ENCODE measurements at regions not wholly inside any gene's neighbourhood (a gene's known extent, or its start where the extent isn't known, plus 50 kb on each side); places are given as distances from the start of the nearest gene placed in this dataset.
"Not testable (repeated sequence)": the region's sequence is repeated elsewhere in the genome, so short reads cannot be mapped to it uniquely, and the experiment has no call there.

DNA sequence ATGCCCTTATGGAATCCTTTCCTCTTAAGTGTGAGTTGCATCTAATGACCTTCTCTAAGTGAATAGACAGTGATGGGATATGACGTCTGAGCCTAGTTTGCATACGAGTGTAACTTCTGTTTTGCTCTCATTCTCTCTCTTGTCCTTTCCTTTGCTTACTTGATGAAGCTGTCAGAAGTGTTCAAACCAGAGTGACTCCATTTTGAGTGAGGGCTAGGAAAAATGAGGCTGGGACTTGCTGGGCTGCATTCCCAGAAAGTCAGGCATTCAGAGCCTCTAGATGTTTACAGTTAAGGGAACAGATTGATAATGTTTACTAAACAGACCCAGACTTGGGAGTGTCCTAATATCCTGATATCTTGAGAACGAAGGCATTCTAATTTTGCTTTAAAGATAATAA, 311.2 kb upstream of the SOX4 start:
- not testable (repeated sequence) for DNase-seq (ENCODE audit: low spot score)

DNA sequence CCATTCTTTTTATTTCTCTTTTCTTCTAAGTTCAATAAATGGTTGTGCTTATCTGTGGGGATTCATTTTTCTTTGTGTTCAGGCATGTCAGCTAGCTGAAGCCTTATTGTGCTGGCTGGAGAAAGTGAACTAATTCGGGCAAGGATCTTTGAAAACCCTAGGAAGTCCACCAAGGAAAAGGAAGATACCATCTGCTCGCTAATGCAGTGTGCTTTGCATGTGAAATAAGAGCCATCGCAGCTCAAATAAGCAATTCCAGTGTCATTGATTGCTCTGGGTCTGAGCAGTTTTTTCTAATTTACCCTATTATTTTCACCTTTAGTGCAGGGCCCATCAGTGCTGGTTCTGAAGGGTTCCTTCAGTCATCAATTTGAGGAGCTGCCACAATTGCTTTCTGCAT, 309.4 kb upstream of the SOX4 start:
- DNase-seq (ENCODE audit: low spot score), result no peak

DNA sequence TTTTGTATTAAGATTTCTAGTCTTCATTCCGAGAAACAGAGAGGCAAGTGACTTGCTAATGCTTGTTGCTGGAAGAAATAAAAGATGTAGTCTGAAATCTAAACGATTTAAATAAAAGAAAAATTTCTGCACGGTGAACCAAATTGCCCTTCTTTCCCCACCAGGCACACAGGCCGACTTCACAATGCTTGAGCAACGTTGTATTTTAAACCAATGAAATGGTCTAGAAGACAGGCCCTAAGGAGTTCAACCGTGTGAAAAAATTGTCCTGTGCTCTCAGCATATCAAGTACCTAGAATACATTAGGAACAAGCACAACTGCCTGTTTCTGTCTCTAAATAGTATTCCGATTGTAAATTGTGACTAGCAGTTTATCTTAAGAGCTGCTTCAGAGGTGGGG, 308.8 kb upstream of the SOX4 start:
- no peak for DNase-seq (ENCODE audit: low spot score)

DNA sequence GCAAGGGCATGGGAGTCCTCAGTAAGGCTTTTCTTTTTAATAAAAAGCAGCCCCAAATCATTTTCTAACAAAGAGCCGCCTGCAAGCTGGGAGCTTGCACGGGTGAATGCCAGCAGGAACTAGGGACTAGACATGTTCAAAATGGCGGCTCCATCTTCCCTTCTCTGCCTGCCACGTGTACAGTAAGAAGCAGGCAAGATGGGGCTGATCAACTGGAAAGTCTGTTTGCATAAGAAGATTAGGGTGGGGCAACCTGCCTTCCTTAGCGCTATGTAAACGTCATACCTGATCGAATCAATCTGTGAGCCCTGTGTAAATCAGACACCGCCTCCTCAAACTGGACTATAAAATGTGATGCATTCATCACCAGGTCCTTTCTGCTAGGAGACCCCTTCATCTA, 299.4 kb upstream of the SOX4 start:
- DNase-seq (ENCODE audit: low spot score), result no peak

DNA sequence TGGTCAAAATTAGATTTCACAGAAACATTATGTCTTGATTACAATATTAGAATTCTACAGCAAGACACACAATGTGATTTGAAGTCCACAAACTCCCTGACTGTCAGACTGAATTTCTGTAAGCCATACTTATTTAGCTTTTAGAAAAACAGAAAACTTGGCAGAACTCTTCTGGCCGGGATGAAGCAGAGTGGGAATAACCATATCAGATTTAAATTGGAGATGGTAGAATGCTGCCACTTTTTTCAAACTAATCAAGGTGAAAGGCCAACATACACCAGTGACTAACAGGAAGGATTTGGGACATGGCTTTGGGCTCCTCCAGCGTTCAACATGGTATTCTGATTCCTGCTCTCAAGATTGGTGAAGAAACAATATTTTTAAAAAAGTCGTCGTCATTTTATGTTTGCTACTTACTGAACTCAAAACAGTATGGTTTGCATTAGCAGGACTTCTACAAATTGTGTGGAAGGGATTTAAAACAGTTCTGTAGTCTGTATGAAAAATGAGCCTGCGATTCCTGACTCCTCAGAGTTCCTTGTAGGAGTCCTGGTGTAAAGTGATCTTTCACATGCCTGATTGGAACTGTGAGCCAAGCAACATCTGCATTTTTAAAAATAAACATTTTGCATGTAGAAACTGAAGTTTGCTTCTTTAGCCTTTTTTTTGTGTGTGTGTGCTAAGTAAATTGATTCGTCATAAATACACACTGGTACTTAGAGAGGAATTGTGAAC, 297.9 kb upstream of the SOX4 start:
- DNase-seq (ENCODE audit: low spot score), result no peak

DNA sequence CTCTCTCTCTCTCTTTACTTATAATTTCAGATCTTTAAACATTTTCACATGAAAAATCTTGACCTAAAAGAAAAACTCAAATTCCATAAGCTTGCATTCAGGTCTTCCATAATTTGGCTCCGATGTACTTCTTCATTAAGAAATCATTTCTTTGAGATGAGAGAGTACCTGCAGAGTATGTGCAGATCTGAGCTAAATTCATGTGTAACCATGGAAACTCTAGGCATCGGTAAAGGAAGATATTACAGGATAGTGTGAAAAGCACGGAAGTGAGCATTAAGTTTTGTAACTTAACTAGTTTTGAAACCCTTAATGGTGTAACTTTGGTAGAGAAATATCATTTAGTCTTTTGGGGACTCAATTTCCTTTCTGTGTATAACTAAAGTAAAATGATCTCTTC, 295.9 kb upstream of the SOX4 start:
- no peak for DNase-seq (ENCODE audit: low spot score)

DNA sequence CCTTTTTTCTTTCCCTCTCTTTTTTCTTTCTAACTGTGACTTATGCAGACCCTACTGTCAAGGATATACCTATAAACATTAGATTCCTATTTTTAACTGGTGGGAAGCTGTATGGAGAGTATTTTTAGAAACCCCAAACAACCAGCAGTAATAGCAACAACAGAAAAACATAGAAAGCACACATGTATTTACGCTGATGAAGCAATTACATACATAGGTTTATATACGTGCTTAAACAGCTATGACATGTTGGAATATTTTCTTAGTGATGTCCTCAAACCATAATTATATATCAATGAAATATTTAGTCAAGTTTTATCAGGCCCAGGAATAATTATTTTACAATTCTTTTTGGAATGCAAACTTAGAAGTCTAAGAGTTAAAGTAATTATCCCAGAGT, 294.3 kb upstream of the SOX4 start:
- no peak for DNase-seq (ENCODE audit: low spot score)

DNA sequence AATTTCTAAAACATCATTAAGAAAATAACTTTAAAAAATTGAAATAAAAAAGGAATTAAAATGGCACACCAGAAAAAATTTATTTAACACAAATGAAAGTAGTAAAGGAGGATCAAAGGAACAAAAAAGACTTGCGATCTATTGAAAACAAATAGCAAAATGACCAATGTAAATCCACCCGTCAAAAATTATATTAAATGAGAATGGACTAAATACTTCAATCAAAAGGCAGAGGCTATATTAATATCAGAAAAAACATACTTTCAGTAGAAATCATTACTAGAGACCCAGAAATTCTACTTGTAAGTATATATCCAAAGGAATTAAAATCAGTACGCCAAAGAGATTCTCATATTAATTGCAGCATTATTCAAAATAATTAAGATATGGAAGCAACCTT, 293.1 kb upstream of the SOX4 start:
- DNase-seq (ENCODE audit: low spot score), result no peak

DNA sequence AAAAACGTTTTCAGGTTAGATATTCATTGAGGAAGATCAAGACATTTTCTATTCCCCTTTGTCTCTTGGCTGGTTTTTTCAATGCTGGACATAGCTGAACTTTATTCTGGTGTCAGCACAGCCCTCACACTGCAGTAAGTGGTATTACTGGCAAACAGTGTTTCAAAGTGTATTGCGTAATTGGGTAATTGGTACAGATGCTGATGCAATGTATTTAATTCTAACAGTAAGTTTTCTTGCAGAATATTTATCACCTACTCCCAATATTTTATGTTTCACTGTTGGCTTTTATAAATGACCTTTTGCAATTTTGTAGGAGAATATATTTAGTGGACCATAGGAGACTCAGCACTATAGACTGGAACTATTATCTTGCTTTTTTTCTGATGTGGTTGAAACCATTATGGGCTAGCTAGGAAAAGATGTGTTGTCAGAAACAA, 287.6 kb upstream of the SOX4 start:
- no peak for DNase-seq (ENCODE audit: low spot score)

DNA sequence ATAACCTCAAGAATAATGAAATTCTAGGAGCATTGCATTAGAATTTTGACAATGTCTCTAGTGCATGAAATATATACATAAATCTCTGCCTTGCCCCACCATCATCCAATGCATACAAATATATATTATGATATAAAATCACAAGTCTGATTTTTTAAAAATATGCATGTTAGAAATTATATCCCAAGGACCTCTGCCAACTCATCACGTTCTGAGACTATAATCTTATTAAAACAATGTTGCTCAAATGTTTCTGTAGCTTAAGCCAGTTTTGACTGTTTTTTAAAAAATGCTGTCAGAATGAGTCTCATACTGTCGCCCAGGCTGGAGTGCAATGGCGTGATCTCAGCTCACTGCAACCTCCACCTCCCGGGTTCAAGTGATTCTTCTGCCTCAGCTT, 287.0 kb upstream of the SOX4 start:
- DNase-seq (ENCODE audit: low spot score), result no peak

DNA sequence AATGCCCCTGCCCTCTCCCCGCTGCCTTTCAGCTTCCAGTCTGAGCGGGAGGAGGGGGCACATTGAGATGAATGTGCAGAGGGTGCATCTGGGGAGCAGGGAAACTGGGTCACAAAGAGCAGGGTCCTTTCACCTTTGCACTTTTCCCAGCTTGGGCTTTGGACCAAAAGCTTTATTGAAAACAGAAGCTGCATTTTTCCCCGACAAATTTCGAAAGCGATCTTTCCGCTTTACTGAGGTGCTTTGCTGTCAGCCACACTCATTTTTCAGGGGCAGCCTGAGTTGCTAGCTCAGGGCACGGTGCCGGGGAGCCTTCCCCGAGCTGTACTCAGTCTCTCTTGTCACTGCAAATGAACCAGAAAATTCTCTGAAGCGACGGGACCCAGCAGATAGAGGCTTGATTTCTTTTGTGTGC, 283.7 kb upstream of the SOX4 start:
- no peak for DNase-seq (ENCODE audit: low spot score)

DNA sequence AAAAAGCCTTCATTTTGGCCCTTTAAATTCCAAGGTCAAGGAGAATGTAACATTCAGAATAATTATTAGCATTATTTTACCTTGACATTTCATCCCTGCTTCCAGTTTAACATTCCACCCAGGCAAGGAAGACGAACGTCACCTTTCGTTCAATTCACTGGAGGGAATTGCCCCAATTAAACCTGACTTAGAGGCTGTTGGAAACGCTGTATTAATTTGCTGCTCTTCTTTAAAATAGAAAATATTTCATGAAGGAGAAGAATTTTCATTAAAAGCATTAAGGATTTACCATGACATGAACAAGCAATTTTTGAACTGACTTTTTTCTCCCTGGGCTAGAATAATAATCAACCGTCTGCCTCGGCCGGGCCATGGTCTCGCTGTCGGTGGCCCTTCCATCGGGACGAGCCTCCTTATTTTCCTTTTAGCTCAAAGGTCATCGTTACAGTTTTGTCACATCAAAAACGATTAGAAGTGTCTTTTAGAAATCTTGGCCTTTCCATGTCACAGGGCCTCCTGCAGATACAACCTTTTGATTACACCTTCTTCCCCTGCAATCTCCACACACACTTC, 282.9 kb upstream of the SOX4 start:
- DNase-seq (ENCODE audit: low spot score), result no peak

DNA sequence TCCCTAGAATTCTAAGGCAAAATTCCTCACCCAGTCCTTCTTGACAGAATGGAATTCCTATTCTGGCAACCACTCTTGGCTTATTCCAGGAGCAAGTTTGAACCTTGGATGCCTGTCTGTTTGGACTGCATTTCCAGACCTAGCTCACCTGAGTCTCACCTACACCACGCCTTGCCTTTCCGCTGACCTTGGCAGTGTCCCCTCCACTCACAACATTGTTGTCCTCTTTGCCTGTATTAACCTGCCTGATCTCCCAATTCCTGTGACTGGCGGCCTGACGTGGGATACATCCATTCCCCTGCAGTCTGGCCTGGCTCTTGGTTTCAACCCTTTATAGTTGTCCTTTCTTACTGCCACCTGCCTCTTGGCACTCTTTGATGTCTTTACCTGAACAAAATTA, 281.4 kb upstream of the SOX4 start:
- DNase-seq (ENCODE audit: low spot score), result no peak

DNA sequence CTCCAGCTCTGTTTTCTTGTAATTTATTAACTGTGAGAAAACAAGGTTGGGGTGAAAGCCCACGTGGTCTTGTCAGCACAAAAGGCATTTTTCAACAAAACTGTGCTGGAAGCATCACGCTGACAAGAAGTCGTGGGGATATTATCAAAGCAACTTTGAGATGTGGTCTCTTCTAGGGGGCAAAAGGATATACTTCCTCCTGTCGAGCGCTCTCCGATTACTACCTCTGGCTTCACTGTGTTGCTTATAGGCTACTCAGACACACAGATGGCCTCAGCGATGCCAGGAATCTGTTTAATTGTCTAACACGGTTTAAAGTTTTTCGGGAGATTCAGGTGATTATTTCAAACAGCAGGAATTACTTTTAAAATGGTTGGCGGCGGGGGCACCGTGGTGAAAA, 275.9 kb upstream of the SOX4 start:
- DNase-seq (ENCODE audit: low spot score), result no peak

DNA sequence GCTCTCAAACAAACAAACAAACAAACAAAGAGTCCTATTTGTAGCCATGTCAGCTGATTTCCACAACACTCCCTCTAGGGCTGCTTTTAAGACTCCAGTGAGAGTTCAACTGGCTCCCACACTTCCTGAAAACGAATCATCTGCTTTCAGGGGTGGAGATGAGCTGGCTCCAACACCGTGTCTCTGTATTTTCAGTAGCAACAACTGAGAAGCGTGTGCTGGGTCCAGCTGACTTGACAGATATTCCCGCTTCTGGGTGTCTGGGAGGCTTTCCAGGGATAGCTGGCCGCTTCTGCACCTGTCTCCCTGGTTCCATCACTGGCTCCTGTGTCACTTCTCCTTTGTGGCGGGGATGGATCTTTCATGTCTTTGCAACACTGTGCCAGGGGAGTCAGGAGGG, 272.5 kb upstream of the SOX4 start:
- no peak for DNase-seq (ENCODE audit: low spot score)

DNA sequence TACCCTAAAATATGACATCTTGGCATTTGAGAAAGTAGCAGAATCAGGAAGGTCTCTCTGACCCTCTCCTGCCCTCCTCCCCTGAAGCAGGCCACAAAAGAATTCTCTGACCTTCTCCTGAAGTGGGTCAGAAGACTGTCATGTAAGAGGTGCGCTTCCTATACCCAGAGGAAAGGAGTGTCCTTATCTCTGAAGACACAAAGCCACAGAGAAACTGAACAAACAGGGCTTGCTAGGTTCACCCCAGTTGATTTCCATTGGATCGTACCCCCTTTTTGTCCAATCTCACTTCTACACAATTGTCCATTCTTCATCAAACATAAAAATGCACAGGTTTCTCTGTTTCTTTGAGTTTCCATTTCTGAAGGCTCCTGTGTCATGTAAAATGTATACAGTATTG, 272.0 kb upstream of the SOX4 start:
- DNase-seq (ENCODE audit: low spot score), result no peak

DNA sequence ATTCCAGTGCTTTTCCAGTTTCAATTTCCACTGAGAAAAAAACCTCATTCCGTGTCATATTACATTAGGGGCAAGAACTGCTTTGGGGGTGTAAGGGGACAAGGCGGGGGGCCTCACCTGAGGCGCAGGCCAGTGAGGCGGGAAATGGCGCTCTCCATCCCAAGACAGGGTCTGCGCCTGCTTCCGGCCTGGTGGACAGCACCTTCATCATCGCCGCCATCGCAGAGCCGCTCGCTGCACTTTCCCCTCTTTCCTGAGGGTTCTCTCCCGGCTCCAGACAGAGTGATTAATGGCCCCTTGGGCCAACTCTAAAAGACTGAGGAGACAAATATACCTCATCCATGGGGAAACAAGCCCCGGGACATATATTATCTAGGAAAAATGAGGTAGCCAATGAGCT, 270.0 kb upstream of the SOX4 start:
- no peak for DNase-seq (ENCODE audit: low spot score)

DNA sequence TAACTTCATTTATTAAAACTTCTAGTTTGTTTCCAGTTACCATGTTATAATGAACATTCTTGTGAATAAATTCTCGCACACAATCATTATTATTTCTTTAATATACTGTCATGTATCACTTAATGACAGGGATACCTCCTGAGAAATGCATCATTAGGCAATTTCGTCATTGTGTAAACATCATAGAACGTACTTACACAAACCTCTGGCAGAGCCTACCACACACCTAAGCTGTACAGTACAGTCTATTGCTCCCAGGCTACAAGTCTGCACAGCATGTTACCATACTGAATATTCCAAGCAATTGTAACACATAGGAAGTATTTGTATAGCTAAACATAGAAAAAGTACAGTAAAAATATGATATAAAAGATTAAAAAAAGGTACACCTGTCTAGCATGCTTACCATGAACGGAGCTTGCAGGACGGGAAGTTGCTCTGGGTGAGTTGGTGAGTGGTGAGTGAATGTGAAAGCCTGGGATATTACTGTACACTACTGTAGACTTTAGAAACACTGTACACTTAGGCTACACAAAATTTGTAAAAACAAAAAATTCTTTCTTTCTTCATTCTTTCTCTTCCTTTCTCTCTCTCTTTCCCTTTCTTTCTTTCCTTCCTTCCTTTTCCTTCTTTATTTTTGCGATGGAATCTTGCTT, 268.2 kb upstream of the SOX4 start:
- no peak for DNase-seq (ENCODE audit: low spot score)

DNA sequence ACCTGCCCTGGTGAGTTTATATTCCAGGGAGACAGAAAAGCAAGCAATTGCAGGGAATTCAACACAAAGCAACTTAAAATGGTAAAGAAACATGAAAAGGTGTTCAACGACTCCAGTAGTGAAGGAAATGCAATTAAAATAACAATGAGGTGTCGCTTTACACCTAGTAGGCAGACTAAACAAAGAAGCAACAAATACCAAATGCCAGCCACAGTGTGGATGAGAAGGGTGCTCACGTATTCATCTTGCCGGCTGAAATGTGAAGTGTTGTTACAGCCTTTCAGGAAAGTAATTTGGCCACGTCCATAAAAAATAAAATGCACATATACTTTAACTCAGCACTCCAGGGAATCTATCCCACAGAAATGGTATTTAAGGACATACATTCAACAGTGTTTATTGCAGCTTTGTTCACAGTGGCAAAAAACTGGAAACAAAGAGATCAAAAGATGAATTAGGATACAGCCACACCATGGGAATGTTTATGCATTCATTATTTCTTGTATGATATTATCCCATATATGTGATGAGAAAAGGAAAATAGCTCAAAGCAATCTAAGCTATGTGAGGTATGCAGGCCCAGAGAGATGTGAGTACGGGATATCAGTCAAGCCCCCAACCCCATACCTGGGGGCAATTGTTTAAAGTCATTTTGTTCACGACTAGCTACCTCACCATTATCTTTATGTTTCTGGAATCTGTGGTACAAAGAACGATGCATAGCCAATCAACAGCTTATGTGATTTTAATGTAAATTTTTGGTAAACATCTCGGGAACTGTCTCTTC, 266.0 kb upstream of the SOX4 start:
- DNase-seq (ENCODE audit: low spot score), result no peak

DNA sequence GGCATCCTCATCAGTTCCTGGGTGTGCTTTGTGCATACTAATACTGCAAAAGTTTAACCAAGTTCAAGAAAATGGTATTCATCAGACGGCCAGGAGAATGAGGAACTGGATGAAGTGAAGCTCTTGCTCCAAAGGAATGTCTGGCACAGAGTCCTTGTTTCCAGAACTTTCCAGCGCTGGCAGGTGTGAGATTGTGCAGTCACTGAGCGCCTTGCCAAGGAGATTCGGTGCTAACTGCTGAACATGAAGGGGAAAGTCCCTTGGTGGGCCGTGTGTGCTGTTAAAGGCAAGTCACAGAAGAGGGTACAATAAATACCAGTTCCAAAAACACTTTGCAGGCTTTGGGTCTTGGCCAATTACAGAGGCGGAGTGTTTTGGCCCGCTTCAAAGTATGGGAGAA, 262.3 kb upstream of the SOX4 start:
- no peak for DNase-seq (ENCODE audit: low spot score)

DNA sequence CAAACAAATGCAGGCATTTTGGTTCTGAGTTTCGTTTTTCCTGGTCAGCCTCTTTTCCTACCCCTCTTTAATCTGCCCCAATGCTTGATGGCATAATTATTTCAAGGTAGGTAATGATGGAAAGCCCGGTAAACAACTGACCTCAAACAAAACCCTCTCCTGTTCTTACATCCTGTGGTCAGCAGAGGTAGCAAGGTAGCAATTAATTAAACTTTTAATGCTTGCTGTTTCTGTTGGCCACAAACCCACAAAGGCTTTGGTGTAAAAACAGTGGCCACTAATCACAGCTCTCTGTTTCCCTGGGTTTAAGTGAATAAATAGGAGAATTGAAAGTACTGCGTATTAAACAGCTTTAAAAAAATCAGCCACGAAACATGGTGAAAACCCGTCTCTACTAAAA, 261.5 kb upstream of the SOX4 start:
- DNase-seq (ENCODE audit: low spot score), result no peak

DNA sequence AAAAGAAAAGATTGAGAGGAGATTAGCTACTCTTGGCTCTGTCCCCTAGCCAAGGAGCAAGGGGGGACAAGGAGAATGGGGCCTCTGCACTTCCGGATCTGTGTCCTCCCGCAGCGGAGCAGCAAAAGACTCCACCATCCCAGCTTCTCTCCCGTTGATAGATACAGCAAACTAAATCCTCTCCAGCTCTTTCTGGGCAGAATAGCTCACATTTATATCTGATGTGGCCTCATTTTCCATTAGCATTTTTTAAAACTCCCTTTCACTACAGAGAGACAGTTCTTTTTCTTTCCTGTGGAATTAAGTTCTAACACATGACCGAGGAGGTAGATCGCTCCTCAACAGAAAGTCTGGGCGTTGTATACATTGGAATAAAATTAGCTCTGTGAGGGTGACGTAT, 260.9 kb upstream of the SOX4 start:
- DNase-seq (ENCODE audit: low spot score), result no peak

DNA sequence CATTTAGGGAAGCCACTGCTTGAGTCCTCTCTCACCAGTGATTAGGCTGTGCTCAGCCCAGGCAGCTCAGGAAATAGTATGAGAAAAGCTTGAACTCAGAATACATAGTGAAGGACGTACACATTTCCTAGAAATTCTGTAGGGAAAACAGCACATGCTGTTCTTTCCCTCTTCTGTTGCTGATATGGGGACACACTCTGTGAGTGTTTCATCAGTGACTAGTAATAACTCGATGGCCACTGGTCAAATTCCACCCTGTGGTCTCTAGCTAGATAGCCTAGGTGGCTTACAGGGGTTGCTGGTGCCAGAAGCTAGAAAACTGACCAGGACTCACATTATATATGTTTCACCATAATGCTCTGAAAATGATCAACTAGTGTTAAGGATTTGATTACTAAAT, 259.8 kb upstream of the SOX4 start:
- DNase-seq (ENCODE audit: low spot score), result no peak
